BJ (cell line): ENCODE measurements at regions not wholly inside any gene's neighbourhood (a gene's known extent, or its start where the extent isn't known, plus 50 kb on each side); places are given as distances from the start of the nearest gene placed in this dataset.

Experiments used
- CTCF ChIA-PET: fragments of 350-600 bp; formaldehyde crosslinking; extraction: SDS; loops from one replicate; lab custom pipeline; 2021; ENCODE audit warnings: antibody characterized with exemption, inconsistent platforms; lab: Yijun Ruan, JAX
- POLR2A ChIA-PET: fragments of 300-600 bp; sonication (Branson Sonifier 250); formaldehyde crosslinking; extraction: SDS; loops from one replicate; lab custom pipeline; 2021; ENCODE audit warnings: antibody characterized with exemption; lab: Charles Lee
- DNase-seq: peaks from one replicate; pipeline ENCODE4 v3.0.0-alpha.2; 2011; ENCODE audit warnings: low read depth
- H3K27me3 ChIP-seq: 2 replicates; pipeline ENCODE4 v1.6.0; 2011; ENCODE audit warnings: low read length; ENCODE audit not compliant: control insufficient read depth, insufficient read depth
- H3K36me3 ChIP-seq: 2 replicates; pipeline ENCODE4 v1.5.1; 2011; ENCODE audit warnings: low read length; ENCODE audit not compliant: control insufficient read depth, insufficient read depth
- H3K4me3 ChIP-seq: 2 replicates; pipeline ENCODE4 v1.5.1; 2011; ENCODE audit warnings: low read depth, mild to moderate bottlenecking, control low read depth, low read length
- TF ChIP-seq, protein P1 (sequence below): IDR thresholded peaks from 2 replicates; pipeline ENCODE4 v1.5.1; 2011; ENCODE audit warnings: low read depth, mild to moderate bottlenecking, control low read depth, inconsistent platforms, low read length, moderate library complexity; ENCODE audit not compliant: insufficient read depth

DNA sequence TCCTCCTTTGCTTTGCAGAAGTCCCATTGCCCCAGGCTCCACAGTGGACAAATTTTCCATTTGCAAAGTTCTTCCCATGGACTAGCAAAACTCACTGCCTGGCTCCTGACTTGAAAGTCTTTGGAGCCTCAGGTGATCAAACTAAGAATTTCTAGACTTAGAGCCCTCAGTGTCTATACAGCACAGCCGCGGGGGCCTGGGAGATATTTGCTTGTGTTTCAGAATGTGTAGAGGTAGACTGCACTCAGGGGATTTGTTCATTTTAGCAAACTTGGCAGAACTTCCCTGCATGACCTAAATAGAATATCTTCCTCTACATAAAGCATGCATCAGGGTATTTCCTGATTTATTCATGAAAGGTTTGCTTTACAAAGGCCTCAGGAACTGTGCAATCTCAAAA, 384.2 kb upstream of the ZNF462 start:
- DNase-seq, result no peak
- no peaks in the 10 kb centered on the region for H3K36me3 ChIP-seq
- no peak overlapping the region for H3K4me3 ChIP-seq
- TF ChIP-seq, protein P1, sequence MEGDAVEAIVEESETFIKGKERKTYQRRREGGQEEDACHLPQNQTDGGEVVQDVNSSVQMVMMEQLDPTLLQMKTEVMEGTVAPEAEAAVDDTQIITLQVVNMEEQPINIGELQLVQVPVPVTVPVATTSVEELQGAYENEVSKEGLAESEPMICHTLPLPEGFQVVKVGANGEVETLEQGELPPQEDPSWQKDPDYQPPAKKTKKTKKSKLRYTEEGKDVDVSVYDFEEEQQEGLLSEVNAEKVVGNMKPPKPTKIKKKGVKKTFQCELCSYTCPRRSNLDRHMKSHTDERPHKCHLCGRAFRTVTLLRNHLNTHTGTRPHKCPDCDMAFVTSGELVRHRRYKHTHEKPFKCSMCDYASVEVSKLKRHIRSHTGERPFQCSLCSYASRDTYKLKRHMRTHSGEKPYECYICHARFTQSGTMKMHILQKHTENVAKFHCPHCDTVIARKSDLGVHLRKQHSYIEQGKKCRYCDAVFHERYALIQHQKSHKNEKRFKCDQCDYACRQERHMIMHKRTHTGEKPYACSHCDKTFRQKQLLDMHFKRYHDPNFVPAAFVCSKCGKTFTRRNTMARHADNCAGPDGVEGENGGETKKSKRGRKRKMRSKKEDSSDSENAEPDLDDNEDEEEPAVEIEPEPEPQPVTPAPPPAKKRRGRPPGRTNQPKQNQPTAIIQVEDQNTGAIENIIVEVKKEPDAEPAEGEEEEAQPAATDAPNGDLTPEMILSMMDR, result no peak
- POLR2A ChIA-PET, result no interaction called here
- H3K27me3 ChIP-seq, result no peaks in the 10 kb centered on the region
- CTCF ChIA-PET, result no interaction called here

DNA sequence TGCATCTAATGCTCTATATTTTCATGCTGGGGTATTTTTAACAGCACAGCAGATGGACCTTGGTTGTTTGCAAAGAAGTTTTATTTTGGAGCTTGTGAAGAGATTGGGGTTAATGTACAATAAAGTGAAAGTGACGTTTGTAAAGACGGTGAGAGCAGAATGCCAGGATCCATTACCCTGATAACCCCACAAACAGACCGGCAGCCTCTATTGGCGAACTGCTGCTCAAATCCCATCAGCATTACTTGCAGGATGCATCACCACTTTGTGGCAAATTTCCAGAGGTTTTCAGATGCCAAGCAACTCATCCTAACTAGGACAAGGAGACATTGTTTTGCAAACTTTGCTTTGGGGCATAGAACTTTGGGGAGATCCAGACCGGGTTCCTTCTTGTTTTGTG, 383.3 kb upstream of the ZNF462 start:
- H3K4me3 ChIP-seq, result no peak overlapping the region
- CTCF ChIA-PET, result no interaction called here
- H3K36me3 ChIP-seq, result no peaks in the 10 kb centered on the region
- POLR2A ChIA-PET, result no interaction called here
- DNase-seq, result no peak
- TF ChIP-seq, protein P1, result no peak
- H3K27me3 ChIP-seq, result no peaks in the 10 kb centered on the region

DNA sequence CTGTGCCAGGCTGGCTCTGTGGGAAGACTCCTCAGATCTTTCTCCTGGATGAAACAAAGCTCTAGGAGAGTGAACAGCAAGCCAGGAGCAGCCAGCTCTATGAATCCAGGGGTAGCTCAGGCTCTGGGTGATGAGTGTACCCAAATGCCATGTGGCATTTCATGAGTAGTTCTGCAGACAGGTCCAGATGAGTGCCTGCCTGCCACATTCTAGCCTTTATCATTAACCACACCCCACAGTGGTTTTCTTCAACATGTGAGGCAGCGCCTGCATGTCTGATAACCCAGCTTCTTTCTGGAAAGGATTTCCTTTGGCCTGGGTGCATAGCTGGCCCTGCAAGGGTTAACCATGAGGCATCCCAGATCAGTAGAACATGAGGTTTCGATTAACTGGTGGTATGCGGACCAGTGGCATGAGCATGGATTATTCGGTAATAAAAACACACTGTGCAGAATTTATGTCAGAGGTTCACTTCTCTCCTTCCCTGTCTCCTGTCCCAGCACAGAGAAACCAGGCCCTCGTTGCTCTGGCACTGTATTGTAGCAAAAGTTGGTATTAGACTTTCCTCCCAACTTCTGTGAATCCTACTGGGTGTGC, 381.9 kb upstream of the ZNF462 start:
- DNase-seq, result no peak
- no peaks in the 10 kb centered on the region for H3K27me3 ChIP-seq
- TF ChIP-seq, protein P1, result no peak
- POLR2A ChIA-PET, result no interaction called here
- no peak overlapping the region for H3K4me3 ChIP-seq
- no peaks in the 10 kb centered on the region for H3K36me3 ChIP-seq
- CTCF ChIA-PET, result no interaction called here

DNA sequence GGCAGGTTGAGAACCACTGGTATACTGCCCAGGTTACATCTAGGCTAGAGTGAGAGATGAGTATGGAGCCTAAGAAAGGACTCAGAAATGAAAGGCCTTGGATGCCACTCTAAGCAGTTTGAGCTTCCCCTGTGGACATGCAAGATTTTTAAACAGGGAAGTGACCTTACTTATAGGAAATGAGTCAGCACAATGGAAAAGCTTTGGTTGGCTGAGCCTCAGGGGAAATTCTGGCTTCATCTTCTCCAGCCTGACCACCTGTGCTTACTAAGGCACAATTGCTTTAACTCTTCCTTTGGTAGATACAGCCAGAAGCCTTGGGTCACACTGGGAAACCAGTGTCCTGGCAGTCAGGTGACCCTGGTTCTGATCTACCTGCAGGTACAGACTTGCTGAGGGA, 380.2 kb upstream of the ZNF462 start:
- CTCF ChIA-PET, result no interaction called here
- no peak for DNase-seq
- Histone ChIP-seq H3K27me3 (no peaks in the 10 kb centered on the region), H3K36me3 (no peaks in the 10 kb centered on the region), H3K4me3 (no peak overlapping the region)
- POLR2A ChIA-PET, result no interaction called here
- TF ChIP-seq, protein P1, result no peak

DNA sequence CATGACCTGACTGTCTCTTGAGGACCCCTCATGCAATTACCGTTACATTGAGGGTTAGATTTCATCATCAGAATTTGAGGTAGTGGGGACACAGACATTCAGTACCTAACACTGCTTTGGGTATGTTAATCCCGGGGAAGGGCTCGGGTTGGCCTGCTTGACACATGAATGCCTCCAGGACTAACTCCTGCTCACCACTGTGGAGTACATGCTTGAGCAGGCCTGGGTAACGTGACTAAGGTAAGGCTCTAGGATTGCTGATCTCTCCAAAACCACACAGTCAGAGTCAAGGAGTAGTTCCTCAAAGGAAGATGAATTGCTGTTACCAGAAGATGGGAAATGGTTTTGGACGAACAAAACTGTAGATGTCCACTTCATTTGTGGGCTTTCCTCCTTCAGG, 376.3 kb upstream of the ZNF462 start:
- Histone ChIP-seq H3K27me3 (no peaks in the 10 kb centered on the region), H3K4me3 (no peak overlapping the region), H3K36me3 (no peaks in the 10 kb centered on the region)
- CTCF ChIA-PET, result no interaction called here
- no peak for DNase-seq
- POLR2A ChIA-PET, result no interaction called here
- TF ChIP-seq, protein P1, result no peak
